Muscle of leg (tissue), 3 donors: ENCODE measurements at regions not wholly inside any gene's neighbourhood (a gene's known extent, or its start where the extent isn't known, plus 50 kb on each side); places are given as distances from the start of the nearest gene placed in this dataset.
A peak's percentile ranks its signal among the peaks of the same experiment; 100 is the strongest.

ENCODE experiments used
- DNase-seq: peaks from one replicate; pipeline ENCODE4 v3.0.0; 2013
- H3K27ac ChIP-seq: one replicate; pipeline ENCODE4 v1.5.1; 2013; ENCODE audit warnings: mild to moderate bottlenecking, low read length, control low read depth
- H3K27me3 ChIP-seq: one replicate; pipeline ENCODE4 v1.6.1; 2013; ENCODE audit warnings: low read length; ENCODE audit not compliant: control insufficient read depth, insufficient read depth
- H3K36me3 ChIP-seq: one replicate; pipeline ENCODE4 v1.6.1; 2013; ENCODE audit warnings: low read length; ENCODE audit not compliant: control insufficient read depth, insufficient read depth
- H3K4me1 ChIP-seq: one replicate; pipeline ENCODE4 v1.6.1; 2013; ENCODE audit warnings: low read length; ENCODE audit not compliant: control insufficient read depth, insufficient read depth
- H3K4me3 ChIP-seq: one replicate; pipeline ENCODE4 v1.5.1; 2013; ENCODE audit warnings: low read length, control low read depth
- H3K9me3 ChIP-seq: replicated peaks from 2 replicates; pipeline ENCODE4 v1.6.1; 2013; ENCODE audit warnings: low read depth, low read length; ENCODE audit not compliant: control insufficient read depth
- WGBS: methylation state at CpG from one replicate; pipeline ENCODE4 v1.1.5; 2013; ENCODE audit warnings: missing lambda C conversion rate; ENCODE audit not compliant: insufficient coverage; 5-methylcytosine and 5-hydroxymethylcytosine counted together

GRCh38 chr11:112564228-112564955 lies 303.7 kb upstream of the PLET1 start:
- Histone ChIP-seq H3K27ac (peak overlapping the region; percentile 13), H3K9me3 (no peaks in the 10 kb centered on the region), H3K4me3 (no peak overlapping the region), H3K27me3 (no peaks in the 10 kb centered on the region), H3K4me1 (peaks cover 2% of the 10 kb centered on the region), H3K36me3 (no peaks in the 10 kb centered on the region)
- DNase-seq, result peak; percentile 95
- WGBS, result 20% methylated on average over 2 of the region's 3 CpGs

GRCh38 chr11:112565551-112565950 lies 304.9 kb upstream of the PLET1 start:
- H3K9me3 ChIP-seq, result no peaks in the 10 kb centered on the region
- no peak for DNase-seq
- 61% methylated on average over 4 of the region's 5 CpGs for WGBS
- H3K27me3 ChIP-seq, result no peaks in the 10 kb centered on the region
- no peaks in the 10 kb centered on the region for H3K36me3 ChIP-seq
- H3K4me3 ChIP-seq, result no peak overlapping the region
- H3K27ac ChIP-seq, result no peak overlapping the region
- peaks cover 2% of the 10 kb centered on the region for H3K4me1 ChIP-seq

GRCh38 chr11:112566124-112566523 lies 305.5 kb upstream of the PLET1 start:
- no peak for DNase-seq
- Histone ChIP-seq H3K9me3 (no peaks in the 10 kb centered on the region), H3K4me1 (peaks cover 2% of the 10 kb centered on the region), H3K27ac (no peak overlapping the region), H3K4me3 (no peak overlapping the region), H3K27me3 (no peaks in the 10 kb centered on the region), H3K36me3 (no peaks in the 10 kb centered on the region)
- WGBS, result no CpG with 5 or more reads among the region's 2 CpGs

- Histone ChIP-seq H3K27me3 (no peaks in the 10 kb centered on the region), H3K27ac (no peak overlapping the region), H3K4me3 (no peak overlapping the region), H3K9me3 (no peaks in the 10 kb centered on the region), H3K4me1 (no peaks in the 10 kb centered on the region), H3K36me3 (no peaks in the 10 kb centered on the region)
- WGBS, result no CpG with 5 or more reads among the region's 6 CpGs
- DNase-seq, result no peak
Measured at GRCh38 chr11:112570333-112570732, 309.7 kb upstream of the PLET1 start.

GRCh38 chr11:112579282-112579681 lies 318.6 kb upstream of the PLET1 start:
- Histone ChIP-seq H3K36me3 (no peaks in the 10 kb centered on the region), H3K9me3 (no peaks in the 10 kb centered on the region), H3K27me3 (peaks cover 3% of the 10 kb centered on the region), H3K4me3 (no peak overlapping the region), H3K4me1 (peaks cover 4% of the 10 kb centered on the region), H3K27ac (no peak overlapping the region)
- DNase-seq, result peak; percentile 62
- 66% methylated on average over 3 of the region's 3 CpGs for WGBS

- H3K27ac ChIP-seq, result no peak overlapping the region
- no peaks in the 10 kb centered on the region for H3K36me3 ChIP-seq
- no peak for DNase-seq
- H3K4me1 ChIP-seq, result peaks cover 4% of the 10 kb centered on the region
- H3K4me3 ChIP-seq, result no peak overlapping the region
- H3K27me3 ChIP-seq, result peaks cover 7% of the 10 kb centered on the region
- no peaks in the 10 kb centered on the region for H3K9me3 ChIP-seq
Measured at GRCh38 chr11:112580864-112581263, 320.2 kb upstream of the PLET1 start.

GRCh38 chr11:112581747-112582146 lies 321.1 kb upstream of the PLET1 start:
- peaks cover 4% of the 10 kb centered on the region for H3K4me1 ChIP-seq
- no peak overlapping the region for H3K27ac ChIP-seq
- DNase-seq, result no peak
- H3K27me3 ChIP-seq, result peaks cover 7% of the 10 kb centered on the region
- no peaks in the 10 kb centered on the region for H3K9me3 ChIP-seq
- 70% methylated on average over 2 of the region's 4 CpGs for WGBS
- no peaks in the 10 kb centered on the region for H3K36me3 ChIP-seq
- no peak overlapping the region for H3K4me3 ChIP-seq

- no peak for DNase-seq
- Histone ChIP-seq H3K9me3 (no peaks in the 10 kb centered on the region), H3K27me3 (peaks cover 7% of the 10 kb centered on the region), H3K27ac (no peak overlapping the region), H3K4me1 (peaks cover 4% of the 10 kb centered on the region), H3K36me3 (no peaks in the 10 kb centered on the region), H3K4me3 (no peak overlapping the region)
Measured at GRCh38 chr11:112582366-112582765, 321.7 kb upstream of the PLET1 start.

GRCh38 chr11:112583261-112583893 lies 322.7 kb upstream of the PLET1 start:
- H3K36me3 ChIP-seq, result no peaks in the 10 kb centered on the region
- H3K4me1 ChIP-seq, result peaks cover 7% of the 10 kb centered on the region
- H3K9me3 ChIP-seq, result no peaks in the 10 kb centered on the region
- WGBS, result 77% methylated on average over 3 of the region's 8 CpGs
- peaks cover 9% of the 10 kb centered on the region for H3K27me3 ChIP-seq
- H3K4me3 ChIP-seq, result no peak overlapping the region
- no peak for DNase-seq
- H3K27ac ChIP-seq, result no peak overlapping the region

GRCh38 chr11:112584672-112585071 lies 324.0 kb upstream of the PLET1 start:
- Histone ChIP-seq H3K27me3 (peaks cover 9% of the 10 kb centered on the region), H3K9me3 (no peaks in the 10 kb centered on the region), H3K36me3 (no peaks in the 10 kb centered on the region), H3K27ac (no peak overlapping the region), H3K4me1 (peaks cover 12% of the 10 kb centered on the region), H3K4me3 (no peak overlapping the region)
- DNase-seq, result no peak
- 73% methylated on average over 3 of the region's 4 CpGs for whole genome bisulfite sequencing
